ENCODE measurements at regions not wholly inside any gene's neighbourhood (a gene's known extent, or its start where the extent isn't known, plus 50 kb on each side); places are given as distances from the start of the nearest gene placed in this dataset.

GRCh38 chr13:30004204-30004603 lies 153.8 kb upstream of the UBL3 start:
- no peak for DNase-seq (ENCODE audit: low spot score)
- no peaks in the 10 kb centered on the region for H3K9me3 Mint-ChIP-seq
- H3K4me3 Mint-ChIP-seq: no peak overlapping the region
- CTCF ChIA-PET: interaction anchor here (1.3 kb wide), 1 partner anchor 14 kb away, joined by 4 read pairs; no protein-coding TSS in a partner anchor
- ATAC-seq: no peak
- TF ChIP-seq ATF6 (CRISPR knock-in tag; IDR thresholded peaks at IDR 0.05) (no peak), IRF2 (CRISPR knock-in tag; IDR thresholded peaks at IDR 0.05; ENCODE audit: borderline replicate concordance, low read depth) (no peak), ZNF317 (CRISPR knock-in tag; IDR thresholded peaks at IDR 0.05; ENCODE audit: borderline replicate concordance, low read depth) (no peak)
- peaks cover 4% of the 10 kb centered on the region; the same call in 1 of the 2 replicates for H3K4me1 Mint-ChIP-seq
- H3K27ac Mint-ChIP-seq: no peak overlapping the region; the same call in 1 of the 2 replicates
- H3K27me3 Mint-ChIP-seq (ENCODE audit: low read depth): no peaks in the 10 kb centered on the region; the same call in 1 of the 2 replicates
- POLR2A ChIA-PET: no interaction called here
- no peaks in the 10 kb centered on the region for H3K36me3 Mint-ChIP-seq

- no peaks in the 10 kb centered on the region for H3K9me3 Mint-ChIP-seq
- no peak for ATAC-seq
Measured at GRCh38 chr13:30002577-30002976, 152.2 kb upstream of the UBL3 start.

GRCh38 chr13:30000370-30000765 lies 150.0 kb upstream of the UBL3 start:
- ChIA-PET CTCF (no interaction called here), POLR2A (no interaction called here)
- Mint-ChIP-seq H3K36me3 (no peaks in the 10 kb centered on the region), H3K9me3 (no peaks in the 10 kb centered on the region), H3K27me3 (ENCODE audit: low read depth) (no peaks in the 10 kb centered on the region; the same call in 1 of the 2 replicates), H3K4me1 (peaks cover 4% of the 10 kb centered on the region; the same call in 1 of the 2 replicates), H3K4me3 (no peak overlapping the region), H3K27ac (no peak overlapping the region)
- no peak for TF ChIP-seq SOX15 (CRISPR knock-in tag; IDR thresholded peaks at IDR 0.05)
- DNase-seq (ENCODE audit: low spot score) (no peak), ATAC-seq (no peak)

More at GRCh38 chr13:30002577-30002976, 152.2 kb upstream of the UBL3 start:
- no peaks in the 10 kb centered on the region for H3K36me3 Mint-ChIP-seq
- no peak overlapping the region for H3K4me3 Mint-ChIP-seq
- ChIA-PET POLR2A (no interaction called here), CTCF (no interaction called here)
- peaks cover 4% of the 10 kb centered on the region; the same call in 1 of the 2 replicates for H3K4me1 Mint-ChIP-seq
- H3K27me3 Mint-ChIP-seq (ENCODE audit: low read depth): no peaks in the 10 kb centered on the region; the same call in 1 of the 2 replicates
- TF ChIP-seq TP53 (CRISPR knock-in tag; IDR thresholded peaks at IDR 0.05): no peak
- H3K27ac Mint-ChIP-seq: no peak overlapping the region
- DNase-seq (ENCODE audit: low spot score): no peak

- no peaks in the 10 kb centered on the region for H3K9me3 Mint-ChIP-seq
- ChIA-PET POLR2A (no interaction called here), CTCF (interaction anchor here (0.6 kb wide), 1 partner anchor 21 kb away, joined by 3 read pairs; no protein-coding TSS in a partner anchor)
- DNase-seq (ENCODE audit: low spot score): no peak
- H3K36me3 Mint-ChIP-seq: no peaks in the 10 kb centered on the region
- H3K27me3 Mint-ChIP-seq (ENCODE audit: low read depth): no peaks in the 10 kb centered on the region; the same call in 1 of the 2 replicates
- no peak overlapping the region for H3K27ac Mint-ChIP-seq
- no peak for ATAC-seq
- peaks cover 4% of the 10 kb centered on the region; the same call in 1 of the 2 replicates for H3K4me1 Mint-ChIP-seq
- TF ChIP-seq ATF2 (CRISPR knock-in tag; IDR thresholded peaks at IDR 0.05; ENCODE audit: borderline replicate concordance, low read depth) (no peak), TEAD1 (CRISPR knock-in tag; IDR thresholded peaks at IDR 0.05) (no peak), MXD4 (CRISPR knock-in tag; IDR thresholded peaks at IDR 0.05; ENCODE audit: borderline replicate concordance) (no peak), CDX4 (CRISPR knock-in tag; IDR thresholded peaks at IDR 0.05; ENCODE audit: borderline replicate concordance) (no peak), ZNF512 (CRISPR knock-in tag; IDR thresholded peaks at IDR 0.05; ENCODE audit: borderline replicate concordance) (no peak), SMAD3 (CRISPR knock-in tag; IDR thresholded peaks at IDR 0.05; ENCODE audit: borderline replicate concordance) (no peak), ZNF232 (CRISPR knock-in tag; IDR thresholded peaks at IDR 0.05) (no peak), ZBTB21 (CRISPR knock-in tag; IDR thresholded peaks at IDR 0.05; ENCODE audit: borderline replicate concordance) (no peak), E2F5 (CRISPR knock-in tag; IDR thresholded peaks at IDR 0.05) (no peak)
- H3K4me3 Mint-ChIP-seq: no peak overlapping the region
Measured at GRCh38 chr13:29999492-30000369, 149.3 kb upstream of the UBL3 start.
